Thyroid gland (tissue), 4 donors: ENCODE measurements at regions not wholly inside any gene's neighbourhood (a gene's known extent, or its start where the extent isn't known, plus 50 kb on each side); places are given as distances from the start of the nearest gene placed in this dataset.

ENCODE experiments used
- POLR2A ChIP-seq, 2 donors: fragments of 450-650 bp; IDR thresholded peaks; one replicate each; pipeline ENCODE4 v1.6.1; 2017; ENCODE audit warnings: antibody characterized with exemption in 2 of 2, mild to moderate bottlenecking in 2 of 2, moderate library complexity in 1 of 2
- TF ChIP-seq, protein P1 (sequence below), 6 experiments: fragments of 200-600 bp in 3 of 6; fragments of 450-650 bp in 3 of 6; sonication (generic) in 3 of 6; IDR thresholded peaks; one replicate each; pipeline ENCODE4 v1.5.1; 2016 to 2019; ENCODE audit warnings: antibody characterized with exemption in 6 of 6, mild to moderate bottlenecking in 2 of 6, inconsistent platforms in 1 of 6, moderate library complexity in 1 of 6

DNA sequence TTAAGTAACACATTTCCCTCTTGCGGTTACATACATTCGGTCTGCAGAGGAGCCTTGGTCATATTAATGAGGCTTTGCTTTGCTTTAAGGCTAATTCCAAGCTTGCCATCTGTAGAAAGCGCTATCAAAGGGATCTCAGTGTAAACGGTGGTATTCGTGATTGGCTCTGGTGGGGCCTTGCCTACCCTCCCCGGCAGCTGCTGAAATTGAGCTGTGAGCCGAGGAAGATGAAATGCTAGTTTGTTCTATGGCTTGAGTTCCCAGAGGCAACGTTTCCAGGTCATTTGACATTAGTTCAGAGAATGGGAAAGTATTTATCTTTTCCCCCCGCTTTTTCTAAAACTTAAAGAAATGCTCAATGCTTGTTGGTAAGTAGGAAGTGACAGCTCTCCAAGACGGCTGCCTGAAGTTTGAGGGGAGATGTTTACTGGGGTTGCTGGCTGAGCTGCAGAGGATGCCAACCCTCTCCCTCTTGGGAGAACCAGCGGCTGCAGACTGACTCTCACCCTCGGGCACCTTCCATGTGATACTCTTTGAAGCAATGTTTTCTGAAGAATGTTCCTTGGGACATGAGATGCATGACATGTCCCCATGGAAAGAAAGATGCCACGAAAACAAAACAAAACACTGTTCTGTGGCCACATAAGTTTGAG lies 458.7 kb upstream of the EEF2KMT start:
- TF ChIP-seq, protein P1, sequence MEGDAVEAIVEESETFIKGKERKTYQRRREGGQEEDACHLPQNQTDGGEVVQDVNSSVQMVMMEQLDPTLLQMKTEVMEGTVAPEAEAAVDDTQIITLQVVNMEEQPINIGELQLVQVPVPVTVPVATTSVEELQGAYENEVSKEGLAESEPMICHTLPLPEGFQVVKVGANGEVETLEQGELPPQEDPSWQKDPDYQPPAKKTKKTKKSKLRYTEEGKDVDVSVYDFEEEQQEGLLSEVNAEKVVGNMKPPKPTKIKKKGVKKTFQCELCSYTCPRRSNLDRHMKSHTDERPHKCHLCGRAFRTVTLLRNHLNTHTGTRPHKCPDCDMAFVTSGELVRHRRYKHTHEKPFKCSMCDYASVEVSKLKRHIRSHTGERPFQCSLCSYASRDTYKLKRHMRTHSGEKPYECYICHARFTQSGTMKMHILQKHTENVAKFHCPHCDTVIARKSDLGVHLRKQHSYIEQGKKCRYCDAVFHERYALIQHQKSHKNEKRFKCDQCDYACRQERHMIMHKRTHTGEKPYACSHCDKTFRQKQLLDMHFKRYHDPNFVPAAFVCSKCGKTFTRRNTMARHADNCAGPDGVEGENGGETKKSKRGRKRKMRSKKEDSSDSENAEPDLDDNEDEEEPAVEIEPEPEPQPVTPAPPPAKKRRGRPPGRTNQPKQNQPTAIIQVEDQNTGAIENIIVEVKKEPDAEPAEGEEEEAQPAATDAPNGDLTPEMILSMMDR (IDR thresholded peaks at IDR 0.05), result no peak
- no peak for TF ChIP-seq POLR2A (IDR thresholded peaks at IDR 0.05)
